GM10248 (cell line): ENCODE measurements at regions not wholly inside any gene's neighbourhood (a gene's known extent, or its start where the extent isn't known, plus 50 kb on each side); places are given as distances from the start of the nearest gene placed in this dataset.

Source experiments
- CTCF ChIA-PET: fragments of 300-600 bp; sonication (Branson Sonifier 250); formaldehyde crosslinking; extraction: SDS; loops from one replicate; lab custom pipeline; 2021; ENCODE audit warnings: antibody characterized with exemption; lab: Yijun Ruan, JAX
- POLR2A ChIA-PET: fragments of 350-650 bp; sonication (Branson Sonifier 250); formaldehyde crosslinking; extraction: SDS; loops from one replicate; lab custom pipeline; 2020; ENCODE audit warnings: antibody characterized with exemption; lab: Yijun Ruan, JAX
- DNase-seq: peaks from one replicate; pipeline ENCODE4 v3.0.0; 2012; ENCODE audit errors: extremely low spot score
- TF ChIP-seq, protein P1 (sequence below): IDR thresholded peaks from 2 replicates; pipeline ENCODE4 v1.5.1; 2012; ENCODE audit warnings: mild to moderate bottlenecking, low read depth; ENCODE audit errors: extremely low read depth, missing control alignments, control extremely low read depth

DNA sequence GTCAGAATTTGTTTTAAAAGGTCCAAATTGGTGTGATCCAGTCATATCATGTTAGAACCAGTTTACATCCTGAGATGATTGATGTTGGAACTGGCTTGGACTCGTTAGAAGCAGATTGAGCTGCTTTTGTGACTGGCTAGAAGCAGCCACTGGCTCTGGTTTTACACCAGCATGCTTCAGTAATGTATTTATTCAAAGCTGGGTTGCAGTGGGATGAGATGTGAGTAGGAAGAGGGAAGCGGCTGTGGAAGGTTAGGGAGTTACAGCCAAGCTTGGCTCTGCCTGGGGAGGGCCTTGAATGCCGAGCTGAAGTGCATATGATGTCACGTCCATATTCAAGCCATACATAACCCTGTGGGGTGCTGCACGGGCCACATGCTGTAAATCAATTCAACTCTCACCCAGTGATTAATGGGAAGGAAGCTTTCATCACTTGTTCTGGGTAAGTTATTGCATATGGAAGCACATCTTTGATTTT lies 104.0 kb upstream of the SMAD3 start:
- TF ChIP-seq, protein P1, sequence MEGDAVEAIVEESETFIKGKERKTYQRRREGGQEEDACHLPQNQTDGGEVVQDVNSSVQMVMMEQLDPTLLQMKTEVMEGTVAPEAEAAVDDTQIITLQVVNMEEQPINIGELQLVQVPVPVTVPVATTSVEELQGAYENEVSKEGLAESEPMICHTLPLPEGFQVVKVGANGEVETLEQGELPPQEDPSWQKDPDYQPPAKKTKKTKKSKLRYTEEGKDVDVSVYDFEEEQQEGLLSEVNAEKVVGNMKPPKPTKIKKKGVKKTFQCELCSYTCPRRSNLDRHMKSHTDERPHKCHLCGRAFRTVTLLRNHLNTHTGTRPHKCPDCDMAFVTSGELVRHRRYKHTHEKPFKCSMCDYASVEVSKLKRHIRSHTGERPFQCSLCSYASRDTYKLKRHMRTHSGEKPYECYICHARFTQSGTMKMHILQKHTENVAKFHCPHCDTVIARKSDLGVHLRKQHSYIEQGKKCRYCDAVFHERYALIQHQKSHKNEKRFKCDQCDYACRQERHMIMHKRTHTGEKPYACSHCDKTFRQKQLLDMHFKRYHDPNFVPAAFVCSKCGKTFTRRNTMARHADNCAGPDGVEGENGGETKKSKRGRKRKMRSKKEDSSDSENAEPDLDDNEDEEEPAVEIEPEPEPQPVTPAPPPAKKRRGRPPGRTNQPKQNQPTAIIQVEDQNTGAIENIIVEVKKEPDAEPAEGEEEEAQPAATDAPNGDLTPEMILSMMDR: no peak
- ChIA-PET POLR2A (no interaction called here), CTCF (interaction anchor here (3.1 kb wide), 1 partner anchor 15 kb away, joined by 13 read pairs; no protein-coding TSS in a partner anchor)
- no peak for DNase-seq

DNA sequence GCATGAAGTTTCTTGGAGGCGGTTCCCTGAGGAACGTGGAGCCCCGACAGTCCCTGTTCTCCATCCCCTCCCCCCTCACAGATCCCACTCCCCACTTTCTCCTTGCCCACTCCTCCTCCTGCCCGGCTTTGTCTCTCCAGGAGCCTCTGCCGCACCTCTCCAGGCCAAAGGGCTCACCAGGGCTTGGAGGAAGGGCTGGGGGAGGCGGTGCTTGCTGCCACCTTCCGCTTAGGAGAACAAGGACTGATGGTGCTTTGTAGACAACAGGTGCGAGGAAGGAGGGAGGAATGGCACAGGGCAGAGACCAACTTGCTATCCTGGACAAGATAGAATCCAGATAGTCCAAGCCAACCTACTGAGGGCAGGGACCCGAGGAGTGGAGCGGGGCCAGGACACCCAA lies 103.5 kb upstream of the SMAD3 start:
- ChIA-PET POLR2A (no interaction called here), CTCF (interaction anchor here (3.1 kb wide), 1 partner anchor 15 kb away, joined by 13 read pairs; no protein-coding TSS in a partner anchor)
- DNase-seq: no peak
- TF ChIP-seq, protein P1: no peak

DNA sequence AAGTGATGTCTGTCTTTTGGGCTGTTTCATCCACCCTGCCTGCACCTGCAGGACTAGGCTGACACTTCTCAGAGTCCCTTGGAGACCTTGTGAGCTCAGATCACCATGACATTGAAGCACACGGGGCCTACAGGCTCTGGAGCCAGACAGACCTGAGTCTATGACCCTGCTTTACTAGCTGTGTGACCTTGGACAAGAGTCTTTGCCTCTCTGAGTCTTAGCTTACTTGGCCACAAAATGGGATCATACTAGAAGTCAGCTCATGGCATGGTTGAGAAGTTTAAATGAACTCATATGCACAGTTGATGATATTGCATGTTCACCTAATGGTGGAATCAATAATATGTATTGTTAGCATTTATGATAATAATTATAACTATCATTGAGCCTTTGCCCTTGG lies 102.9 kb upstream of the SMAD3 start:
- ChIA-PET CTCF (interaction anchor here (3.1 kb wide), 1 partner anchor 16 kb away, joined by 13 read pairs; no protein-coding TSS in a partner anchor), POLR2A (no interaction called here)
- no peak for DNase-seq
- TF ChIP-seq, protein P1: no peak

DNA sequence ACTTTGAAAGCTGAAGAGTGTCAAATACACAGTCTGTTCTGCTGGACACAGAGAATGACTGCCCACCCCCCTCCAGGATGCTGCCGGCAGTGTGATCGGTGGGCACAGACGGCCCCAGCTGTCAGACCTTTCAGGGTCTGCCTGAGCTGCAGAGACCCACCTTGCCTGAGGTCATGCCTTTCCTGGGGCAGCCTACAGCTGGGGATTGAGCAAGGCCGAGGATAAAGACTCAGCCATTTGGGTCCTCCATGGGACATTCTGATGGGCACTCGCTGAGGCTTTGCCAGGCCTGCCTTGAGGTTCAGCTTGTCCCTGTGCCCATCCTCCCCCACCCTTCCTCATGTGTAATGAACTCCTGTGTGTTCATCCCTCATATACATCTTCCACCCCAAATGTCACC lies 102.3 kb upstream of the SMAD3 start:
- CTCF ChIA-PET: interaction anchor here (2.0 to 3.1 kb wide), 2 partner anchors 13 to 17 kb away, joined by 4 to 13 read pairs; no protein-coding TSS in a partner anchor

DNA sequence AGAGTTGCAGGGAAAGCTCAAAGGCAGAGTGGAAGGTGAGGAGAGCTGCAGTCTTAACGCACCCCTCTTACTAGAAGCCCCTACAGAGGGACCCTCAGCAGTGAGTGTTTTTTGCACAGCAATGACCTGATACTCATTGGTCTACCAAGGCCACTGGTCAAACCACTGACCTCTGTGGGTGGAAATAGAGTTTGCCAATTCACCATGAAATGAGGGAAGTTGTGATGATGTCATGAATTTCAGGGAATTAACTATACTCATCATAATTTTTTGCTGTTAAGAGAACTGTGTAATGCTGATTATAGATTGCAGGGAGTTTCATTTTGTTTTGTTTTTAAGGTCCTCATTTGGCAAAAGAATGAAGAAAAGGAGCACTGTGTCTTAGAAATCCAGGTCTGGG lies 101.7 kb upstream of the SMAD3 start:
- CTCF ChIA-PET: interaction anchor here (1.1 to 3.1 kb wide), 3 partner anchors 12 to 340 kb away, joined by 3 to 13 read pairs (median 4); no protein-coding TSS in a partner anchor
- no peak for DNase-seq
- TF ChIP-seq, protein P1: no peak
- POLR2A ChIA-PET: no interaction called here

More for the DNA sequence above, 102.3 kb upstream of the SMAD3 start:
- DNase-seq: no peak
- TF ChIP-seq, protein P1: no peak
- POLR2A ChIA-PET: no interaction called here

DNA sequence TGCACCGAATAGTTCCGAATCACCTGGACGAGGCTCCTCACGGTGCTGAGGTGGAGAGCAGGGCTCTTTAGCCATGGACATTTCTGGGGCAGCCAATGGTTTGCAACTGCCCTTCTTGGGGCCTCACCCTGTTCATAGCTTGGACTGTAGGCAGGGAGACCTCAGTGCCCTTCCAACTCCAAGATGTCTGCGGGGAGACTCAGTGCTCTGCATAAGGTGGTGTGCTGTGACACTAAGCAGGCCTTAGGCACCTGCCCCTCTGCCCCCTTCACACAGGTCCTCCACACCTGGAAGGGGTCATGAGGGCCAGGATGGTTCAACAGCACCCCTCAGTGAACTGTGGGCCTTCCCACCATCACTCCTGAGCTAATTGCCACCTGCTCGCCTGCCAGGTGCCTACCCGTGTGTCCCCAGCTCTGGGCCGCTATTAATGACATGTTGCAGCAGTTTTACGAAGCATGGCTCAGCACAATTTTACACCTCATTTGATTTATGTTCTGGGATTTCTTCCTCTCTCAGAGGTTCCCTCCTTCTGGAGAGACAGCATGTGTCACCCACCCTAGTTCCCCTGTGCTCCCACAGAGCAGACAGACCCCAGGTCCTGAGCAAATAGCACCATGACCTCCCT lies 101.2 kb upstream of the SMAD3 start:
- ChIA-PET CTCF (interaction anchor here (1.1 to 3.1 kb wide), 3 partner anchors 12 to 340 kb away, joined by 3 to 13 read pairs (median 4); no protein-coding TSS in a partner anchor), POLR2A (no interaction called here)
- TF ChIP-seq, protein P1: no peak
- no peak for DNase-seq
